ENCODE measurements at regions not wholly inside any gene's neighbourhood (a gene's known extent, or its start where the extent isn't known, plus 50 kb on each side); places are given as distances from the start of the nearest gene placed in this dataset.

DNA sequence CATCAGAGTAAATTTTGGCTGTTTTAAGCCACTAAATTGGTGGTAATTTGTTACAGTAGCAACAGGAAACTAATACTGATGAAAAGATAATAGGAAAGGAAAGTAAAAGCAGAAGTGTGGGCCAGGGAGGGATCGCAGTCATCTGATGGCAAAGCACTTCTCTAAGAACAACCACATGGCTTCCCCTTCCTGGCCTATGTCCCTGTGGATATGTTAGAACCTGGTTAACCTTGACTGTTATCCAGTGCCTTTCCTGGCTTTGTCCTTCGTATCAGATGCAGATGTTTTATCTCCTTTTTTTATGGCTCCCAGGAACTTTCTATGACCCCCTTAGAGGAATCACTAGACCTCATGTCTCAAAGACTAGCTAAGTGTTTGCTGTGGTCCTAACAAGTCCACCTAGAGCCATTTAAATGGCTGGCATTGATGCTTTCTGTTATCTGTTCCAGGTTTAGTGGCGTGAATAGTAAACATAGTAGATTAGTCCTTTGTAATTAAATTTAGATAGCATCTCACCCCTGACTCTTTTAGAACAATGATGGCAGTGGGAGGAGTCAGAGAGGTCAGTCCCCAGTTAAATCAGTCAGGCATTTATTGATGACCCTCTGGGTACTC lies 79.2 kb upstream of the PHACTR2 start:
- TF ChIP-seq EZH2 (IDR thresholded peaks at IDR 0.05; ENCODE audit: low read length, unreplicated experiment) (no peak), EZH2phosphoT487 (IDR thresholded peaks at IDR 0.05; ENCODE audit: borderline replicate concordance, low read length) (no peak)
- TF ChIP-seq, protein P1, sequence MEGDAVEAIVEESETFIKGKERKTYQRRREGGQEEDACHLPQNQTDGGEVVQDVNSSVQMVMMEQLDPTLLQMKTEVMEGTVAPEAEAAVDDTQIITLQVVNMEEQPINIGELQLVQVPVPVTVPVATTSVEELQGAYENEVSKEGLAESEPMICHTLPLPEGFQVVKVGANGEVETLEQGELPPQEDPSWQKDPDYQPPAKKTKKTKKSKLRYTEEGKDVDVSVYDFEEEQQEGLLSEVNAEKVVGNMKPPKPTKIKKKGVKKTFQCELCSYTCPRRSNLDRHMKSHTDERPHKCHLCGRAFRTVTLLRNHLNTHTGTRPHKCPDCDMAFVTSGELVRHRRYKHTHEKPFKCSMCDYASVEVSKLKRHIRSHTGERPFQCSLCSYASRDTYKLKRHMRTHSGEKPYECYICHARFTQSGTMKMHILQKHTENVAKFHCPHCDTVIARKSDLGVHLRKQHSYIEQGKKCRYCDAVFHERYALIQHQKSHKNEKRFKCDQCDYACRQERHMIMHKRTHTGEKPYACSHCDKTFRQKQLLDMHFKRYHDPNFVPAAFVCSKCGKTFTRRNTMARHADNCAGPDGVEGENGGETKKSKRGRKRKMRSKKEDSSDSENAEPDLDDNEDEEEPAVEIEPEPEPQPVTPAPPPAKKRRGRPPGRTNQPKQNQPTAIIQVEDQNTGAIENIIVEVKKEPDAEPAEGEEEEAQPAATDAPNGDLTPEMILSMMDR (conservative IDR thresholded peaks at IDR 0.05; ENCODE audit: low read depth, low read length): no peak
